ENCODE measurements at regions not wholly inside any gene's neighbourhood (a gene's known extent, or its start where the extent isn't known, plus 50 kb on each side); places are given as distances from the start of the nearest gene placed in this dataset.

DNA sequence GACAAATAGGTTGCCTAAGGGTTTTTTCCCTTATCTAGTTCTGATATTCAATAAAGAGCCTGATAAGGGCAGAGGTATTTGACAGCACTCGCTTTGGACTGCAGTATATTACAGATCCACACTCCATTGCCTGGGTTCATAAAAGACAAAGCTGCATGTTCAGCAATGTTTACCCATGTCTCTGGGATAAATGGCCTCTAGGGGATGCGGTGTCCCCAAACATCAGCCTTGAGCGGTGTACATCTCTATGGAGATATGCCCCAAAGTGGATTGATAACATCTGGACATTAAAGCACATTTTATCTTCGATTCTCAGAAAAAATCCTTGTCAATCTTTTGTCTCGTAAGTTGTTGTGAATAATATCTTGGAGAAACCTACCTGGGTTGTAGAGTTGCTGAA, 660.8 kb upstream of the AADAT start:
- TF ChIP-seq, protein P1, sequence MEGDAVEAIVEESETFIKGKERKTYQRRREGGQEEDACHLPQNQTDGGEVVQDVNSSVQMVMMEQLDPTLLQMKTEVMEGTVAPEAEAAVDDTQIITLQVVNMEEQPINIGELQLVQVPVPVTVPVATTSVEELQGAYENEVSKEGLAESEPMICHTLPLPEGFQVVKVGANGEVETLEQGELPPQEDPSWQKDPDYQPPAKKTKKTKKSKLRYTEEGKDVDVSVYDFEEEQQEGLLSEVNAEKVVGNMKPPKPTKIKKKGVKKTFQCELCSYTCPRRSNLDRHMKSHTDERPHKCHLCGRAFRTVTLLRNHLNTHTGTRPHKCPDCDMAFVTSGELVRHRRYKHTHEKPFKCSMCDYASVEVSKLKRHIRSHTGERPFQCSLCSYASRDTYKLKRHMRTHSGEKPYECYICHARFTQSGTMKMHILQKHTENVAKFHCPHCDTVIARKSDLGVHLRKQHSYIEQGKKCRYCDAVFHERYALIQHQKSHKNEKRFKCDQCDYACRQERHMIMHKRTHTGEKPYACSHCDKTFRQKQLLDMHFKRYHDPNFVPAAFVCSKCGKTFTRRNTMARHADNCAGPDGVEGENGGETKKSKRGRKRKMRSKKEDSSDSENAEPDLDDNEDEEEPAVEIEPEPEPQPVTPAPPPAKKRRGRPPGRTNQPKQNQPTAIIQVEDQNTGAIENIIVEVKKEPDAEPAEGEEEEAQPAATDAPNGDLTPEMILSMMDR (IDR thresholded peaks at IDR 0.05; ENCODE audit: control extremely low read depth in 1 of 3, insufficient read depth in 1 of 3, low read depth in 1 of 3, low read length in 3 of 3): no peak
- TF ChIP-seq MAFK (IDR thresholded peaks at IDR 0.05; ENCODE audit: low read depth, low read length) (no peak), RFX5 (IDR thresholded peaks at IDR 0.05; ENCODE audit: borderline replicate concordance, low read depth, low read length) (no peak), ZNF274 (IDR thresholded peaks at IDR 0.05; ENCODE audit: borderline replicate concordance, extremely low read depth, low read length) (no peak), CHD2 (IDR thresholded peaks at IDR 0.05; ENCODE audit: low read length) (no peak), PHF8 (conservative IDR thresholded peaks at IDR 0.05; ENCODE audit: low read depth, low read length) (no peak), POLR2AphosphoS5 (IDR thresholded peaks at IDR 0.05; ENCODE audit: low read depth, low read length) (no peak), YY1 (IDR thresholded peaks at IDR 0.05; ENCODE audit: low read depth, low read length) (no peak)
- TF ChIP-seq, protein P2, sequence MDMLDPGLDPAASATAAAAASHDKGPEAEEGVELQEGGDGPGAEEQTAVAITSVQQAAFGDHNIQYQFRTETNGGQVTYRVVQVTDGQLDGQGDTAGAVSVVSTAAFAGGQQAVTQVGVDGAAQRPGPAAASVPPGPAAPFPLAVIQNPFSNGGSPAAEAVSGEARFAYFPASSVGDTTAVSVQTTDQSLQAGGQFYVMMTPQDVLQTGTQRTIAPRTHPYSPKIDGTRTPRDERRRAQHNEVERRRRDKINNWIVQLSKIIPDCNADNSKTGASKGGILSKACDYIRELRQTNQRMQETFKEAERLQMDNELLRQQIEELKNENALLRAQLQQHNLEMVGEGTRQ (IDR thresholded peaks at IDR 0.05; ENCODE audit: low read length): no peak
